ENCODE measurements at regions not wholly inside any gene's neighbourhood (a gene's known extent, or its start where the extent isn't known, plus 50 kb on each side); places are given as distances from the start of the nearest gene placed in this dataset.

DNA sequence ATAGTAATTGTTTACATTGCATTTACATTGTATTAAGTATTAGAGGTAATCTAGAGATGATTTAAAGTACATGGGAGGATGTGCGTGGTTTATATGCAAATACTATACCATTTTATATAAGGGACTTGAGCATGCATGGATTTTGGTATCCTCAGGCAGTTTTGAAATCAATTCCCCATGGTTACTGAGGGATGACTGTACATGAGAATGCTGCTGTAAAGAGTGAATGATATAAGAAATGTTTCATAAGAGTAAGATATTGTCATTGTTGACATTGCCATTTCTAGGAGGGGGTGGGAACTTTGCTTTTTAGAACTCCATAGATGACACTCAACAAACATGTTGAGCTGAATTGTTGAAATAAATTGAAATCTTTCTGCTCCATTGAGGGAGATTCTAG is 185.0 kb downstream of the SEMA6A start:
- no peaks in the 10 kb centered on the region for H3K36me3 ChIP-seq (ENCODE audit: control insufficient read depth, insufficient read depth, low read length)
- no peak overlapping the region for H3K4me3 ChIP-seq (ENCODE audit: low read depth, low read length)
- H3K9me3 ChIP-seq (ENCODE audit: control insufficient read depth, insufficient read depth, low read length): no peaks in the 10 kb centered on the region
- no peaks in the 10 kb centered on the region for H3K27me3 ChIP-seq (ENCODE audit: control insufficient read depth, insufficient read depth, low read length)
- no peak overlapping the region for H3K9ac ChIP-seq (ENCODE audit: low read depth, low read length)
- no peaks in the 10 kb centered on the region for H3K4me1 ChIP-seq (ENCODE audit: control insufficient read depth, insufficient read depth, low read length)

- H3K4me3 ChIP-seq (ENCODE audit: low read depth, low read length): no peak overlapping the region
- H3K27me3 ChIP-seq (ENCODE audit: control insufficient read depth, insufficient read depth, low read length): no peaks in the 10 kb centered on the region
- H3K4me1 ChIP-seq (ENCODE audit: control insufficient read depth, insufficient read depth, low read length): no peaks in the 10 kb centered on the region
- no peaks in the 10 kb centered on the region for H3K9me3 ChIP-seq (ENCODE audit: control insufficient read depth, insufficient read depth, low read length)
- H3K36me3 ChIP-seq (ENCODE audit: control insufficient read depth, insufficient read depth, low read length): no peaks in the 10 kb centered on the region
- no peak overlapping the region for H3K9ac ChIP-seq (ENCODE audit: low read depth, low read length)
Measured at GRCh38 chr5:116388564-116389258, 185.9 kb downstream of the SEMA6A start.

DNA sequence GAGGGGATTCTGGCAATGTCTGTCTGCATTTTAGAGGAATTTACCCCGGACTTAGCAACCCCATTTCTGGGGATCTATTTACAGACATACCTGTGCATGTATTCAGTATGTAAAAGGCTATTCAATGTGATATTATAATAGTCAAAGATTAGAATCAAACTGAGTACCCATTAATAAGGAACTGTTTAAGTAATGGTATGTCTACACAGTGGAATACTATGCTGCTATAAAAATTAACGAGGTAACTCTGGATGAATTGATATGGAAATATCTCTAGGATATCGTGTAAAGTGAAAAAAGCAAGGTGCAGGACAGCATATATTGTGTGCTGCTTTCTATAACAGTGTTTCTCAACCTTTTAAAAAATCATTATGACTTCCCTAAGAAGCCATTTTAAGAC is 186.9 kb downstream of the SEMA6A start:
- H3K4me1 ChIP-seq (ENCODE audit: control insufficient read depth, insufficient read depth, low read length): no peaks in the 10 kb centered on the region
- no peaks in the 10 kb centered on the region for H3K9me3 ChIP-seq (ENCODE audit: control insufficient read depth, insufficient read depth, low read length)
- H3K27me3 ChIP-seq (ENCODE audit: control insufficient read depth, insufficient read depth, low read length): no peaks in the 10 kb centered on the region
- no peaks in the 10 kb centered on the region for H3K36me3 ChIP-seq (ENCODE audit: control insufficient read depth, insufficient read depth, low read length)
- H3K9ac ChIP-seq (ENCODE audit: low read depth, low read length): no peak overlapping the region
- no peak overlapping the region for H3K4me3 ChIP-seq (ENCODE audit: low read depth, low read length)

DNA sequence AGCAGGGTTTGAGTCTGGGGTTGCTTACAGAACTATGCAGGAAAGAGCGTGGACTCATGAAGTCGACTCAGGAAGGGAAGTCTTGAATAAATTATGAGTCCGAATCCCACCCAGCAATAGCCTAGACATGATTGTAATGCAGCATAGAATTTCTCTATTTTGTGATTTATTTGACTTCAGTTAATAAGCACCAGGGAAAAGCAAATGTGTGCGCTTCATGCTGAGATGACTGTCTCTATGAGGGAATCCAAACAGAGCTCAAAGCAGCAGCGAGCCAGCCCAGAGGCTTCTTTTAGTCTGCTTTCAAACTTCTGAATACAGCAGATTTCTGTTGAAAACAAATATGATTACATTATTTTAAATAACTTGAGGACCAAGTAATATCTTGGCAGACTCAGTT is 188.0 kb downstream of the SEMA6A start:
- H3K36me3 ChIP-seq (ENCODE audit: control insufficient read depth, insufficient read depth, low read length): no peaks in the 10 kb centered on the region
- no peaks in the 10 kb centered on the region for H3K27me3 ChIP-seq (ENCODE audit: control insufficient read depth, insufficient read depth, low read length)
- H3K4me3 ChIP-seq (ENCODE audit: low read depth, low read length): no peak overlapping the region
- H3K4me1 ChIP-seq (ENCODE audit: control insufficient read depth, insufficient read depth, low read length): no peaks in the 10 kb centered on the region
- H3K9ac ChIP-seq (ENCODE audit: low read depth, low read length): no peak overlapping the region
- no peaks in the 10 kb centered on the region for H3K9me3 ChIP-seq (ENCODE audit: control insufficient read depth, insufficient read depth, low read length)

DNA sequence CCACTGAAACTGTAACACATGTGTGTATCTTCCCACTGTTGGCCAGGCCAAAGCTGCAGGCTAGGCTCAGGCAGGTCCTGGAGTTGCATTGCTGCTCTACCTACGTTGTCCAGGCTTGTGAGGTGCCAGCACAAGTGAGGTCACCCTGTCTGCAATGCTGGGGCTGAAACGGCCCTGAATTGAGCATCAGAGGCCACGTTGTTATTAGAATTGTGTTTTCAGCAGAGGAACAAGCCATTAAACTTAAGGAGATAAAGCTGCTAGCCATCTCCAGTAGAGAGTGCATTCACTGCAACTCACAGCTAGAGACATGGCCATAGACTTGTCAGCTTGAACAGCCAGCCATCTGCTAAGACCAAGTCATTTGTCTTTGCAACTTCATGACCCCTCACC is 191.8 kb downstream of the SEMA6A start:
- Histone ChIP-seq H3K4me1 (ENCODE audit: control insufficient read depth, insufficient read depth, low read length) (no peaks in the 10 kb centered on the region), H3K27me3 (ENCODE audit: control insufficient read depth, insufficient read depth, low read length) (no peaks in the 10 kb centered on the region), H3K9me3 (ENCODE audit: control insufficient read depth, insufficient read depth, low read length) (no peaks in the 10 kb centered on the region), H3K4me3 (ENCODE audit: low read depth, low read length) (no peak overlapping the region), H3K9ac (ENCODE audit: low read depth, low read length) (no peak overlapping the region), H3K36me3 (ENCODE audit: control insufficient read depth, insufficient read depth, low read length) (no peaks in the 10 kb centered on the region)

- H3K9ac ChIP-seq (ENCODE audit: low read depth, low read length): no peak overlapping the region
- H3K4me1 ChIP-seq (ENCODE audit: control insufficient read depth, insufficient read depth, low read length): no peaks in the 10 kb centered on the region
- no peaks in the 10 kb centered on the region for H3K9me3 ChIP-seq (ENCODE audit: control insufficient read depth, insufficient read depth, low read length)
- no peaks in the 10 kb centered on the region for H3K27me3 ChIP-seq (ENCODE audit: control insufficient read depth, insufficient read depth, low read length)
- no peak overlapping the region for H3K4me3 ChIP-seq (ENCODE audit: low read depth, low read length)
- no peaks in the 10 kb centered on the region for H3K36me3 ChIP-seq (ENCODE audit: control insufficient read depth, insufficient read depth, low read length)
Measured at GRCh38 chr5:116382032-116382873, 192.4 kb downstream of the SEMA6A start.

DNA sequence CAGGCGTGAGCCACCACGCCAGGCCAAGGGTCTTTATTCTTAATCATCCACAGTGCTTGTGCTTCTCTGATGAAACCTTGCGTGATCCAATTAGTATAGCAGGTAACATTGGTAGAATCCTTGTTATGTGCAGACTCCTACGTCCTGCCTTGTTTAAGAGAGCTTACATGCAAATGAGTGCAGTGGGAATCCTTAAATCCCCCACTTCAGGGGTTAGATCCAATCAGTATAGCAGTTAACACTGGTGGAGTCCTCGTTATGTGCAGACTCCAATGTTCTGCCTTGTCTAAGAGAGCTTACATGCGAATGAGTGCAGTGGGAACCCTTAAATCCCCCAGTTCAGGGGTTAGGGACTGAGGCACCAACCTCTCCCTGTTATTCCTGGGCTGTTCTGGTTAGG is 193.4 kb downstream of the SEMA6A start:
- Histone ChIP-seq H3K9me3 (ENCODE audit: control insufficient read depth, insufficient read depth, low read length) (no peaks in the 10 kb centered on the region), H3K36me3 (ENCODE audit: control insufficient read depth, insufficient read depth, low read length) (no peaks in the 10 kb centered on the region), H3K4me3 (ENCODE audit: low read depth, low read length) (no peak overlapping the region), H3K27me3 (ENCODE audit: control insufficient read depth, insufficient read depth, low read length) (no peaks in the 10 kb centered on the region), H3K4me1 (ENCODE audit: control insufficient read depth, insufficient read depth, low read length) (no peaks in the 10 kb centered on the region), H3K9ac (ENCODE audit: low read depth, low read length) (no peak overlapping the region)

DNA sequence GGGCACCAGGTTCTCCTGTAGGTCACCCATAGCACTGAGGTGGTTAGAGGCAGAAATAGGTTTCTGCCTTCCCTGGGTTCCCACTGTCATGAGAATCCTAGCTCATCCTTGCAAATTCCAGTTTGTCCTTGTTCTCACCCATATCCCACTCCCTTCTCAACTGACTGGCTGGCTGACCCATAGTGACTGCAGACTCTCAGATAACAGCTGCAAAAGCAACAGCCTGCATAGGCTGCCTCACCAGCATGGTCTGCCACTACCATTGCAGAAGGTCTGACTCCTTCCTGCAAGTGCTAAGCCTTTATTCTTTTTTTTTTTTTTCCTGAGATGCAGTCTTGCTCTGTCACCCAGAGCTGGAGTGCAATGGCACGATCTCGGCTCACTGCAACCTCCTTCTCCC is 194.0 kb downstream of the SEMA6A start:
- Histone ChIP-seq H3K27me3 (ENCODE audit: control insufficient read depth, insufficient read depth, low read length) (no peaks in the 10 kb centered on the region), H3K4me1 (ENCODE audit: control insufficient read depth, insufficient read depth, low read length) (peaks cover 3% of the 10 kb centered on the region), H3K36me3 (ENCODE audit: control insufficient read depth, insufficient read depth, low read length) (no peaks in the 10 kb centered on the region), H3K9me3 (ENCODE audit: control insufficient read depth, insufficient read depth, low read length) (no peaks in the 10 kb centered on the region), H3K9ac (ENCODE audit: low read depth, low read length) (no peak overlapping the region), H3K4me3 (ENCODE audit: low read depth, low read length) (no peak overlapping the region)

GRCh38 chr5:116379306-116379705 is 195.3 kb downstream of the SEMA6A start:
- Histone ChIP-seq H3K4me3 (ENCODE audit: low read depth, low read length) (no peak overlapping the region), H3K27me3 (ENCODE audit: control insufficient read depth, insufficient read depth, low read length) (no peaks in the 10 kb centered on the region), H3K4me1 (ENCODE audit: control insufficient read depth, insufficient read depth, low read length) (peaks cover 3% of the 10 kb centered on the region), H3K36me3 (ENCODE audit: control insufficient read depth, insufficient read depth, low read length) (no peaks in the 10 kb centered on the region), H3K9me3 (ENCODE audit: control insufficient read depth, insufficient read depth, low read length) (no peaks in the 10 kb centered on the region), H3K9ac (ENCODE audit: low read depth, low read length) (no peak overlapping the region)

- Histone ChIP-seq H3K4me3 (ENCODE audit: low read depth, low read length) (no peak overlapping the region), H3K36me3 (ENCODE audit: control insufficient read depth, insufficient read depth, low read length) (no peaks in the 10 kb centered on the region), H3K4me1 (ENCODE audit: control insufficient read depth, insufficient read depth, low read length) (peaks cover 3% of the 10 kb centered on the region), H3K27me3 (ENCODE audit: control insufficient read depth, insufficient read depth, low read length) (no peaks in the 10 kb centered on the region), H3K9ac (ENCODE audit: low read depth, low read length) (no peak overlapping the region), H3K9me3 (ENCODE audit: control insufficient read depth, insufficient read depth, low read length) (no peaks in the 10 kb centered on the region)
Measured at GRCh38 chr5:116378777-116379121, 195.9 kb downstream of the SEMA6A start.

DNA sequence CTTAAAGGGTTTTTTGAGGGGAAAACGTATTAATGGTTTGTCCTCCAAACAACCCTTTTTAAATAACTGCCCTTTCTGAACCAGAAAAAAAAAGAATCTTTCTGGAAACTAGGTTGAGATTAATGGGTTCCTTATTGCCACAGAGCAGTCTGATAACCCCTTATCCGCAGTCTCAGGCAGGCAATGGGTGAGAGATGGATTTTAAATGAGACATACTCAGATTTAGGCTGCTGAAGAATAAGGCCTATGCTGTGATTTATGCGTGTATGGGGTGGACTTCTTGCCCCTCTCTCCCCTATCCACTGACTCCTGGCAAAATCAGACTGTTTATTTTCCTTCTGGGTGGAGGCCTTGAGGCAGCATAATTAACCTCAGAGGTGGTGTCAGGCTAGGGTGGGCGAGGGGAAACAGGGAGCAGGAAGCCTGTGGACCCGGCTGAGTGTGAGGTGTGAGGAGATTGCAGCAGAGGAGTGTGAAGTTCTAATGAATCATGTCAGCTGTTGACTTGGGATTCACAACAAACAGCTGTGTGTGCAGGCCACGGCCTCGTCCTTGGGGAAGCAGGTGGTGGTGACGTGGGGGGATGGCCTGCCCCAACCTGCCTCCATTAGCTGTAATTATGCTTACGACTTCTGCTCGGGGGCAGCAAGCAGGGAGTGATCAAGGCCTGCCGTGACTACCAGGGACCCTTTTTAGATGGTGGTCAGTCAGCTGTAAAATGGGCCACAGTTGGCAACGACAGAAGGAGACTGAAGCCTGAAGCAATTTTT is 196.4 kb downstream of the SEMA6A start:
- peaks cover 3% of the 10 kb centered on the region for H3K4me1 ChIP-seq (ENCODE audit: control insufficient read depth, insufficient read depth, low read length)
- H3K36me3 ChIP-seq (ENCODE audit: control insufficient read depth, insufficient read depth, low read length): no peaks in the 10 kb centered on the region
- no peaks in the 10 kb centered on the region for H3K9me3 ChIP-seq (ENCODE audit: control insufficient read depth, insufficient read depth, low read length)
- no peak overlapping the region for H3K9ac ChIP-seq (ENCODE audit: low read depth, low read length)
- no peak overlapping the region for H3K4me3 ChIP-seq (ENCODE audit: low read depth, low read length)
- H3K27me3 ChIP-seq (ENCODE audit: control insufficient read depth, insufficient read depth, low read length): no peaks in the 10 kb centered on the region
